ENCODE measurements at regions not wholly inside any gene's neighbourhood (a gene's known extent, or its start where the extent isn't known, plus 50 kb on each side); places are given as distances from the start of the nearest gene placed in this dataset.

DNA sequence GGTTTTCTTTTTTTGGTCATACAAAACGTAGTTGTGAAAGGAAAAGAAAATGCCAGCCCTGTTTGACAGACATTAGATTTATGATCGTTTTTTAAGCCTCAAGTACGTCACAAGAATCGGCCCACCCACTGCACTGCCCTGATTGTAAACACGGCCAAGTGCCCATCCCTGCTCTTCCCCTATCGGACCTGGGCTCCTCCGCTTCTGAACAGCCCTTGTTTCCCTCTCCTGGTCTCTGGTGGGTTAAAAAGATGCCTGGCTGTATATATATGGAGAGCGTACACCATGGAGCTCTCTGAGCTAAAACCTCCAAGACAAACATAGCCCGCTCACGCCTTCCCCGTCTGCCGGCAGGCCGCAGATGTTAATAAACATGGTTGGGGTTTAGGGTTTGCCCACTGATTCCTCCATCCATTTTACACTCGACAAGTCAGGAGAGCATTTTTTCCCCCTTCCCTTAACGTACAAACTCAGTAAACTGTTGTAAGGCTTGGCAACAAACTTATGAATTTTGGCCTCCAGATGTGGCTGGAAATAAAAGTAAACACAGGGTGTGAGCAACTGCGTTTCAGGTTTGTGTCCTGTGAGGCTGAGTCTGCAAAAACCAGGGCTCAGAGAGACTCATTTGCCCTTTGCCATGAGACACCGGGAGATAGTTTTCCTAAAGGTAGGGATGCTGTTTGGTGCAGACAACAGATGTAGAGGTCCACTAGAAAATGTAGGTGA is 325.9 kb downstream of the SOX9 start:
- H3K4me3 Mint-ChIP-seq (ENCODE audit: unreplicated experiment) = no peak overlapping the region
- no peak for DNase-seq
- H3K36me3 Mint-ChIP-seq (ENCODE audit: insufficient read depth, unreplicated experiment) = peaks cover 20% of the 10 kb centered on the region
- no peaks in the 10 kb centered on the region for H3K27me3 Mint-ChIP-seq (ENCODE audit: insufficient read depth, unreplicated experiment)
- peaks cover 8% of the 10 kb centered on the region for H3K9me3 Mint-ChIP-seq (ENCODE audit: unreplicated experiment)
- peaks cover 68% of the 10 kb centered on the region for H3K4me1 ChIP-seq
- intact Hi-C loops (cut with micrococcal nuclease; ENCODE audit: unreplicated experiment) = no loop called here
- H3K4me3 ChIP-seq (ENCODE audit: low read depth, low read length) = no peak overlapping the region
- H3K27ac Mint-ChIP-seq (ENCODE audit: unreplicated experiment) = peak overlapping the region; percentile 62
- no peaks in the 10 kb centered on the region for H3K27me3 ChIP-seq (replicated peaks; ENCODE audit: control insufficient read depth, insufficient read depth, low read length)
- H3K36me3 ChIP-seq (ENCODE audit: control insufficient read depth, insufficient read depth, low read length) = no peaks in the 10 kb centered on the region
- H3K4me1 Mint-ChIP-seq (ENCODE audit: low read depth, unreplicated experiment) = peaks cover 42% of the 10 kb centered on the region
- TF ChIP-seq, protein P1, sequence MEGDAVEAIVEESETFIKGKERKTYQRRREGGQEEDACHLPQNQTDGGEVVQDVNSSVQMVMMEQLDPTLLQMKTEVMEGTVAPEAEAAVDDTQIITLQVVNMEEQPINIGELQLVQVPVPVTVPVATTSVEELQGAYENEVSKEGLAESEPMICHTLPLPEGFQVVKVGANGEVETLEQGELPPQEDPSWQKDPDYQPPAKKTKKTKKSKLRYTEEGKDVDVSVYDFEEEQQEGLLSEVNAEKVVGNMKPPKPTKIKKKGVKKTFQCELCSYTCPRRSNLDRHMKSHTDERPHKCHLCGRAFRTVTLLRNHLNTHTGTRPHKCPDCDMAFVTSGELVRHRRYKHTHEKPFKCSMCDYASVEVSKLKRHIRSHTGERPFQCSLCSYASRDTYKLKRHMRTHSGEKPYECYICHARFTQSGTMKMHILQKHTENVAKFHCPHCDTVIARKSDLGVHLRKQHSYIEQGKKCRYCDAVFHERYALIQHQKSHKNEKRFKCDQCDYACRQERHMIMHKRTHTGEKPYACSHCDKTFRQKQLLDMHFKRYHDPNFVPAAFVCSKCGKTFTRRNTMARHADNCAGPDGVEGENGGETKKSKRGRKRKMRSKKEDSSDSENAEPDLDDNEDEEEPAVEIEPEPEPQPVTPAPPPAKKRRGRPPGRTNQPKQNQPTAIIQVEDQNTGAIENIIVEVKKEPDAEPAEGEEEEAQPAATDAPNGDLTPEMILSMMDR (IDR thresholded peaks at IDR 0.05; ENCODE audit: insufficient read depth in 1 of 2, low read depth in 1 of 2, low read length in 1 of 2, severe bottlenecking in 1 of 2, unreplicated experiment in 1 of 2) = no peak
- CTCF ChIA-PET = no interaction called here
- H3K9me3 ChIP-seq = no peaks in the 10 kb centered on the region
- BruUV-seq (replicated peaks) = no TSS peak
- POLR2A ChIA-PET = no interaction called here

DNA sequence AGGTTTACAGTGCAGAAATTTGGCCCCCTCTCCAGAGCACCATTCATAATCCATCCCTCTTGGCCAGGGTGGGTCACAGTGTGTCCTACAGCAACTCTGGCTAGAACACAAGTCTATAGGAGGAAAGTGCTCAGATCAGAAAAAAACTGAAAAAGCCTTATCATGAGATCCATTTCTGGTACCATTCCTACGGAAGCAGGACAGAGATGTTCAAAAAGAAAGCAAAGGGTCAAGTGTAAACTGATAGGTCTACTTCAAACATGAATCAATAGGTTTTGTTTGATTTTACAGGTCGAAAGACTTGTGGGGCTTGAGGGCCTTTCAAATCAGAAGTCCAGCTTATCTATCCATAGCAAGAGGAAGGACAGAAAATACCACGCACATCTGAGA is 326.4 kb downstream of the SOX9 start:
- Mint-ChIP-seq H3K36me3 (ENCODE audit: insufficient read depth, unreplicated experiment) (peaks cover 17% of the 10 kb centered on the region), H3K27me3 (ENCODE audit: insufficient read depth, unreplicated experiment) (no peaks in the 10 kb centered on the region), H3K4me3 (ENCODE audit: unreplicated experiment) (no peak overlapping the region), H3K27ac (ENCODE audit: unreplicated experiment) (peak overlapping the region; percentile 62), H3K4me1 (ENCODE audit: low read depth, unreplicated experiment) (peaks cover 45% of the 10 kb centered on the region), H3K9me3 (ENCODE audit: unreplicated experiment) (peaks cover 8% of the 10 kb centered on the region)
- H3K4me1 ChIP-seq = peaks cover 62% of the 10 kb centered on the region
- no peaks in the 10 kb centered on the region for H3K36me3 ChIP-seq (ENCODE audit: control insufficient read depth, insufficient read depth, low read length)
- H3K4me3 ChIP-seq (ENCODE audit: low read depth, low read length) = no peak overlapping the region
- POLR2A ChIA-PET = no interaction called here
- no TSS peak for BruUV-seq (replicated peaks)
- no peaks in the 10 kb centered on the region for H3K27me3 ChIP-seq (replicated peaks; ENCODE audit: control insufficient read depth, insufficient read depth, low read length)
- intact Hi-C loops (cut with micrococcal nuclease; ENCODE audit: unreplicated experiment) = no loop called here
- TF ChIP-seq, protein P1 (IDR thresholded peaks at IDR 0.05; ENCODE audit: insufficient read depth in 1 of 2, low read depth in 1 of 2, low read length in 1 of 2, severe bottlenecking in 1 of 2, unreplicated experiment in 1 of 2) = no peak
- CTCF ChIA-PET = no interaction called here
- no peaks in the 10 kb centered on the region for H3K9me3 ChIP-seq
- DNase-seq = no peak

DNA sequence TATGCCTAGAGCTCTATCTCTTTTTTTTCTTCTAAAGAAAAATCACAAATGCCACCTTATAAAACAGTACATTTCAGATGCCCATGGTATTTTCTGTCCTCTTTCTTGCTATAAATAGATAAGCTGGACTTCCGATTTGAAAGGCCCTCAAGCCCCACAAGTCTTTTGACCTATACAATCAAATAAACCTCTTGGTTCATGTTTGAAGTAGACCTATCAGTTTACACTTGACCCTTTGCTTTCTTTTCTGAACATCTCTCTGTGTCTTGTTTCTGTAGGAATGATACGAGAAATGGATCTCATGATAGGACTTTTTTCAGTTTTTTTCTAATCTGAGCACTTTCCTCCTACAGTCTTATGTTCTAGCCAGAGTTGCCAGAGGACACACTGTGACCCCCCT is 327.2 kb downstream of the SOX9 start:
- TF ChIP-seq, protein P1 (IDR thresholded peaks at IDR 0.05; ENCODE audit: insufficient read depth in 1 of 2, low read depth in 1 of 2, low read length in 1 of 2, severe bottlenecking in 1 of 2, unreplicated experiment in 1 of 2) = no peak
- Histone ChIP-seq H3K4me3 (ENCODE audit: low read depth, low read length) (no peak overlapping the region), H3K4me1 (peaks cover 61% of the 10 kb centered on the region), H3K27me3 (replicated peaks; ENCODE audit: control insufficient read depth, insufficient read depth, low read length) (no peaks in the 10 kb centered on the region), H3K9me3 (no peaks in the 10 kb centered on the region), H3K36me3 (ENCODE audit: control insufficient read depth, insufficient read depth, low read length) (no peaks in the 10 kb centered on the region)
- ChIA-PET POLR2A (no interaction called here), CTCF (no interaction called here)
- no peak for DNase-seq
- H3K27me3 Mint-ChIP-seq (ENCODE audit: insufficient read depth, unreplicated experiment) = no peaks in the 10 kb centered on the region
- H3K27ac Mint-ChIP-seq (ENCODE audit: unreplicated experiment) = no peak overlapping the region
- BruUV-seq (replicated peaks) = no TSS peak
- peaks cover 53% of the 10 kb centered on the region for H3K4me1 Mint-ChIP-seq (ENCODE audit: low read depth, unreplicated experiment)
- intact Hi-C loops (cut with micrococcal nuclease; ENCODE audit: unreplicated experiment) = no loop called here
- H3K9me3 Mint-ChIP-seq (ENCODE audit: unreplicated experiment) = peaks cover 8% of the 10 kb centered on the region
- H3K36me3 Mint-ChIP-seq (ENCODE audit: insufficient read depth, unreplicated experiment) = peaks cover 17% of the 10 kb centered on the region
- H3K4me3 Mint-ChIP-seq (ENCODE audit: unreplicated experiment) = no peak overlapping the region

All from Caco-2 (cell line).